HG03159 (cell line): ENCODE measurements at regions not wholly inside any gene's neighbourhood (a gene's known extent, or its start where the extent isn't known, plus 50 kb on each side); places are given as distances from the start of the nearest gene placed in this dataset.
"Not testable (repeated sequence)": the region's sequence is repeated elsewhere in the genome, so short reads cannot be mapped to it uniquely, and the experiment has no call there.

Source experiments
- ATAC-seq: cut with Tn5 transposase; IDR thresholded peaks from one replicate; pipeline ENCODE4 v1.9.1; 2021; ENCODE audit warnings: mild to moderate bottlenecking, moderate library complexity; ENCODE audit not compliant: unreplicated experiment

DNA sequence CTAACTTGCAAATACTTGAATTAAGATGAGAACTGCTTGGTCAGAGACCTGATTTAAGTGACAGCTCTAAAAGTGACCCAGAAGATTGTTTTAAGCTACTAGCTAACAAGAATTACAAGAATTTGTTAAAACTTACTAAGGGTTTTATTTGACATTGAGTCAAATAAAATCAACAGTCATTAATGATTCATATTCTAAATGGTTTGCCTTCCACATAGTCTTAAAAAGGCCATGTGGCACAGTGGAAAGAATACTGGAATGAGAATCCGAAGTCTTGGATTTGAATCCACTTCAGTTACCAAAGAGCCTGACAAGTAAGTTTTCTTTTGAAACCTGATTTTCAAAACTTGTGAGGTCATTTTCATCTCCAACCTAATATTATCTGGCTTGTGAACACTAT is 489.3 kb downstream of the ADCYAP1 start:
- no peak for ATAC-seq

DNA sequence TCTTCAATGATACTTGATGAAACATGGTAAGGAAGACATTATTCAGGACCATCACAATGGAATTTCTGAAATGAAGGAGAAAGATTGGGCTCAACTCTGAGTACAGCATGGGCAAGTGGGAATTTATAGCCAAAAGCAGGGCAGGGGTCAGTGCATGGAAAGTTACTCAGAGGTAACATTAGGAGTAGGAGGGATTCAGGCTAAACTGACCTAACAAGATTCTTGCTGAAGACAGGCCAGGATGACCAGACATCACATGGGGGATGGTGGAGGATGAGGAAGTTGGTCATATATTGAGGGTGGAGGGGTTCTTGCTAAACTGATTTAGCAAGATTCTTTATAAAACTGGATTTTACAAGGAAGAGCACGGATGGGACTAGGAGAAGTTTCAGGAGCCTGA is 489.8 kb downstream of the ADCYAP1 start:
- ATAC-seq: no peak

DNA sequence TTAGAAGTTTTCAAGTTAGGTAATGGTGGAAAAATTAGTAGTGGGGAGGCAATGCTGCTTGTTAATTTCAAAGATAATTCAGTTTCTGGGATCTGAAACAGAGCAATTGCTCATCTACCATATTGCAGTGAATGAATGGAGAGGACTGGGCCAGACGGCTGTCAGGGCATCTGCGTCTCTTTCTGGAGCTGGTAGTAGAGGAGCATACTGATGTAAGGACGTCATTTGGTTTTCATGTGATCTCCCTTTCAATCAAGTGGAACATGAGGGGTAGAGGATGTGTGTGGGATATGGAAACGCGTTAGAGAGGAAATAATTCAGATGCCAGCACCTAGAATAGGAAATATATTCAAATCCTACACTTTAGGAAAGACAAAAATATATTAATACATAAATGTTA is 490.3 kb downstream of the ADCYAP1 start:
- ATAC-seq: no peak

DNA sequence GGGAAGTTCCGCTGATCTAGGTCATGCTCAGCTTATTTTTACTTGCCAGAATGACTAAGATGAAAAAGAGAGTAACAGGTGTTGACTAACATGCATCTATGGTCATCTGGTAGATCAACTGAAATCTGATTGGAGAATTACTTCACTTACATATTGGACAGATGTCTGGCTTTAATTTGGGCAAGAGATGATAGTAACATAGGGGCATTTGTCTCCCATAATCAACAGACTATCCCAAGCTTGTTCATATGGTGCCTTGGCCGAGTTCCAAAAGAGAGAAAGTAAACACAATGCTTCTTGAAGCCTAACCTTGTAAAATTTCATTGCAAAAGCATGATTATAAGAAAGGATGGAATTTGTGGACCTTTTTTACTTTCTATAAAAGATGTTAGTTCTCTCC is 503.7 kb downstream of the ADCYAP1 start:
- ATAC-seq: no peak

DNA sequence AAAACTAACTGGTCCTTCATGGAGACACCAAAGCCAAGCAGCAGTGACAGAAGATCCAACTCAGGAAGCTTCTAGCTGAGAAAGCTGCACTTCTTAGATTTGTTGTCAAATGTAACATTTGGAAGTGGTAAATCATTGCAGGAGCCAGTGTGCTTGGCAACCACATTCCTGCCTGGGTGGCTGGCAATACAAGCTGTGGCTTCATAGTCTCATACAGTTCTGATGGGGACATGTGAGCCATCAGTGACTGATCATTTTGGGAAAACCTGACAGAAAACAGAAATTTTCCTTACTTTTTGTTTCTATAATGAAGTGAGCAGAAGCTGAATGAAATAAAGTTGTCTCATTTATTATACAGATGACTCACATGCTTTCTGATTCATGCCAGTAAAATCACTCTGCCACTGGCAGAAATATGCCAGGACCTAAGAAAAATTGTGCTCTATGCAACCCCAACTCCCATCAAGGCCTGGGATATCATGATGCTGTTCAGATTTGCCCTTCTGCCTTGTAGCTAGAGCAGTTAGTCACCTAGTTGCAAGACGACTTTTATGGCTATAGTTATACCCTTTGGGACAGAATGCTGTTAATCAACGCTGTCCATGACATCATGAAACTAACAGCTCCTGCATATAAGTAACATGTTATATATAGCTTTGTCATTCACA is 508.1 kb downstream of the ADCYAP1 start:
- ATAC-seq: no peak

DNA sequence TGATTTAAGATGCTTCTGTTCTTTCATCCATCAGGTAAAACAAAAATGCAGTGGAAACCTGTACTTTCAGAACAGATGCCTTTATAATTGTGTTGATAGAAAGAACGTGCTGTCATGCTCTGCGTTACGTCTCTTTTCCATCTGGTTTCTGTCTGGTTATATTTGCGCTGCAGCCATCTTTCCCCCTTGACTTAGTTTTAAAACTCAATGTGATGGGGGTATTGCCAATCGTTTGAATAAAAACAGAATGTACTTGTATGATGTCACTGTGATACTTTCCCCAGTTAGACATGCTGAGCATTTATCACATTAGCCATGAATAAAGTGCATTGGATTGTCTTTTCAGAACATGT is 508.6 kb downstream of the ADCYAP1 start:
- ATAC-seq: no peak

DNA sequence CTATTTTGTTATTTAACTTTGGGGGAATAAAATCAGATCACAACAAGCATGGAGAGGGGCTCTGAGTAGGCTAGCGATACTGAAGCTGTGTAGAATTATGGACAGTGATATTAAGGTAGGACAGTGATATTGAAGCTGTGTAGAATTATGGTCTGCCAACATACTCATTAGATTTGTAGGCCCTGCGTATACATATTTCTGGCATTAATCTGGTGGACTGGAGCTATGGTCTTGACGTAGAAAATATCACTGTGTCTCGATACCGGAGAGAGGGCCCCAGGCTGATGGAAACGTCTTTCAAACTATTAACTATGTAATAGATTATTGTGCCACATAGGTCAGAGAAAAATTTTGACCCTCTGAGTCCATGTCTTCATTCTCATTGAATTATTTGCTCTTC is 511.4 kb downstream of the ADCYAP1 start:
- no peak for ATAC-seq

DNA sequence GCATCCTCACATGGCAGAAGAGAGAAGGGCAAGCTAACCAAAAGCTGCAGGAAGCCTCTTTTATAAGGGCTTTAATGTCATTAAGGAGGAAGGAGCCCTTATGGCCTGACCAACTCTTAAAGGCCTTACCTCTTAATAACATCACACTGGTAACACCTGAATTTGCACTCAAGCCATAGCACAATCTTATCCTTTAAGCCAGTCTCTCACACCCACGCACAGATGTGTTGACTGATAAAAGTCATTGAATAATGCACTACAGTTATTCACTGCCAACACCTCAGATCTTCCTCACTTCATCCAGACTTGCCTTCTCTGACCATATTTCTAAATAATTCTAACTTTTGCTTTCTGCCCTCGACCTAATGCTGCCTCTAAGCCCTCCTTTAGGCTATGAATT is 516.8 kb downstream of the ADCYAP1 start:
- ATAC-seq: no peak

DNA sequence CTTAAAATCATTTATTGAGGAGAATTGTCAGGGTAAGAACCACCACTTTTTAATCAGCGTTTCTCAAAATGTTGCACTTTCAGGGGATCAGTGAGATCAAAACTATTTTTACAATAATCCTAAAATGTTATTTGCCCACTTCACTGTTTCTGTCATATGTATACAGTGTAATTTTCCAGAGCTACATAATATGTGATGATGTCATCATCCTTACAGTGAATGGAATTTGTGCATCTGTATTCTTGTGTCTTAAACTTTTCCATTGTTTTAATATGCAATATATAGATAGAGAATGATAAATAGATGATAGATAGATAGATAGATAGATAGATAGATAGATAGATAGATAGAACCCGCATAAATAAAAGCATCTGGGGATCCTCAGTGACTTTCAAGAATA is 518.0 kb downstream of the ADCYAP1 start:
- ATAC-seq: no peak

DNA sequence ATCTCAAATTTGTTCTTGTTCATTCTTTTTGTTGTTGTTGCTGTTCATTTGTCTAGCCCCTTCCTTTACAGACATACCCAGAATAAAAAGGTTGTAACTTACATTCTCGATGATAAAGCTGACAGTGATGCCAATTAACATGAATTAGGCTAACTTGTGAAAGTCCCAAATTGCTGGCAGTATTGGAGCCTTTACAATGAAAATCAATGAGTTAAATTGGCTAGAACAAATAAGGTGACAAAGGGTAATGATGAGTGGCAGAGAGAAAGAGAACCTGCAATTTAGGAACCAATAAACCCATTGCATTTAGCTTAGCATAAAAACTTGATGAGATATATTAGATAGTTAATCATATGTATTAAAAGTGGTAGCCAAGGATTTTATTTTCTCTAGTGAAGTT is 521.0 kb downstream of the ADCYAP1 start:
- no peak for ATAC-seq

DNA sequence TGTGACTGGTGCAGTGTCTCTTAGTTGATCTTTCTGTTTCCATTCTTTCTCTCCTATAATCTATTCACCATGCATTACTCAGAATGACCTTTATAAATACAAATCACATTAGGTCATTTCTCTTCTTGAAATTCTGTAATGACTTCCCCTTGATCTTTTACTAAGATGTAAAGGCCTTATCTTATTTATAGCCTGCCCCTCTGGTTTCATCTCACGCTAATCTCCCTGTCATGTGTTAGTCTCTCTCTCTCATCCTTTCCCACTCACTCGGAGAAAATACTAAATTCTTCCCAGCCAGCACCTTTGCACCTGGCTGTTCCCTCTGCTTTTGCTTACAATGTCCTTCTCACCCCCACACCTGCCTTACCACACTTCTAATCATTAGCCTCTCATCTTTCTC is 530.8 kb downstream of the ADCYAP1 start:
- ATAC-seq: no peak

DNA sequence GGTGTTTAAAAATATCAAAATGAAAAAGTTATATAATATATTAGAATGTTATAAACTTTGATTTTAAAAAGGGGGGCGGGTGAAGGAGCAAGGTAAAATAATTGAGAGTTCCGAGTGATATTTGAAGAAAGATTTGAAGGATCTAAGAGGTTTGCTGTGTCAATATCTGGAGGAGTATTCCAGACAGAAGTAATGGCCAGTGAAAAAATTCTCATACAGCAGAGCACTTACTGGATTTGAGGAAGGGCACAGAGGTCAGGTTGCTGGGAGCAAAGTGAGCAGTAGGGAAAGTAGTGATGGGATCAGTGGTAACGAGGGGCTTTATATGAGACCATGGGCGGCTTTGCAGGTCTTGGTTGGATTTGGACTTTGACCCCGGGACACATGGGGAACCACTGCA is 531.5 kb downstream of the ADCYAP1 start:
- ATAC-seq: no peak

DNA sequence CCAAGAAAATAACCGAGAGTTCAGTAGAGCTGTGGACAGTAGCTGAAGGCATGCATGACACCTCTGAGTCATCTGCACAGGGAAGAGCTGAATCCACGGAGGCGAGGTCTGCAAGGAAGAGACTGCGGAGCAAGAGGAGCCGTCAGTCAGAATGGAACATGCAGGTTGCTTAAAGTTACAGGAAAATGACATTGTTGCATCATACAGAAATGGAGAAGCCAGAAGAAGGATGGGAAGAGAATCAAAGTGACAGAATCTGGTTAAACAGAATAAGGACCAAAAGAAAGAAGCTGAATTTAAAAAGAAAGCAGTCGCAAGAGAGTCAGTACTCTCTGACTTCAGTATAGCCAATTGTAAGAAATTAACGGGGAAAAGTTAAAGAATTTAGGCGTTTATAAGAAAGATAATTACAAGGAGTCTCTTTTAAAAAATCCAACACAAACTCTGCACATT is 533.8 kb downstream of the ADCYAP1 start:
- no peak for ATAC-seq

DNA sequence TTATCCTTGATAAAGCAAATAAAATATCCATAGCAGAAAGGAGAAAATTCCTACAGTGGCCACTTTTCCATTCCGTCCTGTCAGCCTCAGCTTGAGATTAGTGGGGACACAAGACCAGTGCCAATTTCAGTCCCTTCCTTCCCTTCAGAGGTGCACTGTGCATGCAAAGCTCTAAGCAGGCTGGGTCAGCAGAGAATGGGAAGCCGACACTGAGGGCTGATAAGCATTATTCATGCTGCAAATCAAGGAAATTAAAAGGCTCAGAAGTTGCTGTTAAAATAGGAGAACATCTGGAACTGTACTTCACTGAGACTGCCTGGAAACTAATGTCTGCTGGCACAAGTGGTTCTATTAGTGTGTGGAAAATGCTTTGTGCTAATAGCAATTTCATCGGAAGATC is 534.3 kb downstream of the ADCYAP1 start:
- ATAC-seq: no peak

DNA sequence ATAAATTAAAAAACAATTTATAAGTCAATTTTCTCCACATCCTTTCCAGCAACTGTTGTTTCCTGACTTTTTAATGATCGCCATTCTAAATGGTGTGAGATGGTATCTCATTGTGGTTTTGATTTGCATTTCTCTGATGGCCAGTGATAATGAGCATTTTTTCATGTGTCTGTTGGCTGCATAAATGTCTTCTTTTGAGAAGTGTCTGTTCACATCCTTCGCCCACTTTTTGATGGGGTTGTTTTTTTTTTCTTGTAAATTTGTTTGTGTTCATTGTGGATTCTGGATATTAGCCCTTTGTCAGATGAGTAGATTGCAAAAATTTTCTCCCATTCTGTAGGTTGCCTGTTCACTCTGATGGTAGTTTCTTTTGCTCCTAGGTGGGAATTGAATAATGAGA is 539.4 kb downstream of the ADCYAP1 start:
- ATAC-seq: not testable (repeated sequence)

DNA sequence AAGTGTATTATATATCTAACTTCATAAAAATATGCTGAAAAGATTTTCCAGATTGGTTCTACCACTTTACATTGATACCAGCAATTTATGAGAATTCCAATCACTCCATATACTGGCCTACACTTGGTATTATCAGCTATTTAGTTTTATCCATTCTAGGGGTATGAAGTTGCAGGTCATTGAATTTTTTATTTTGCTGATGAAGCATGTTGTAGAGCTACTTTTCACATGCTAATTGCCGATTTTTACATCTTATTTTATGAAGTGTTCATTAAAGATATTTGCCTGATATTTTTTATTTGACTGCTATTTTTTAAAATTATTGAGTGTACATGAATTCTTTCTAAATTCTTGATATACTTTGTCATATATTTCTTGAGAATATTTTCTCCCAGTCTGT is 542.1 kb downstream of the ADCYAP1 start:
- ATAC-seq: no peak

DNA sequence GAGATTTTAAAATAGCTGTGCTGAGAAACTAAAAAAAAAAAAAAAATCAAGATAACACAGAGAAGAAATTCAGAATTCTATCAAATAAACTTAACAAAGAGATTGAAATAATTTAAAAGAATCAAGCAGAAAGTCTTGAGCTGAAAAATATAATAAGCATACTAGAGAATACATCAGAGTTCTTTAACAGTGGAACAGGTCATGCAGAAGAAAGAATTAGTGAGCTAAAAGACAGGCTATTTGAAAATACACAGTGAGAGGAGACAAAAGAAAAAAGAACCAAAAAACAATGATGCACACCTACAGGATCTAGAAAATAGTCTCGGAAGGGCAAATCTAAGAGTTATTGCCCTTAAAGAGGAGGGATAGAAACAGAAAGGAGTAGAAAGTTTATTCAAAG is 548.1 kb downstream of the ADCYAP1 start:
- ATAC-seq: no peak

DNA sequence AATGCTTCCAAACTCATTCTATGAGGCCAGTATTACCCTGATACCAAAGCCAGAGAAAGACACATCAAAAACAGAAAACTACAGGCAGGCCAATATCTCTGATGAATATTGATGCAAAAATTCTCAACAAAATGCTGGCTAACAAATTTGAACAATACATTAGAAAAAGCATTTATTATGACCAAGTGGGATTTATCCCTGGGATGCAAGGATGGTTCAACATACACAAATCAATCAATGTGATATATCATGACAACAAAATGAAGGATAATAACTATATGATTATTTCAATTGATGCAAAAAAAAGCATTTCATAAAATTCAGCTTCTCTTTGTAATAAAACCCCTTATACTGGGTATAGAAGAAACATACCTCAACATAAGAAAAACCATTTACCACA is 550.9 kb downstream of the ADCYAP1 start:
- no peak for ATAC-seq

DNA sequence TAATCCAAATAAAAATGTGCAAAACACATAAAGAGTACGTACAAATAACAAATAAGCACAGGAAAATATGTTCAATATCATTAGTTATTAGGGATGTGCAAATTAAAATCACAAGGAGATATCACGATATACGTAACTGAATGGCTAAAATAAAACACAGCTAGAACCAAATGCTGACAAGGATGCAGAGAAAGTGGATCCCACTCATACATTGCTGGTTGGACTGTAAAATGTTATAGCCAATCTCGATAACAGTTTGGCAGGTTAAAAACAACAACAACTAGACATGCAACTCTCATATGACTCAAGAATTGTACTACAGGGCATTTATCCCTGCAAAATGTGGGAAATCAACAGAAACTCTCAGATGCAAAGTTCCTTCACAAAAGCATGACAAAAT is 553.9 kb downstream of the ADCYAP1 start:
- no peak for ATAC-seq

DNA sequence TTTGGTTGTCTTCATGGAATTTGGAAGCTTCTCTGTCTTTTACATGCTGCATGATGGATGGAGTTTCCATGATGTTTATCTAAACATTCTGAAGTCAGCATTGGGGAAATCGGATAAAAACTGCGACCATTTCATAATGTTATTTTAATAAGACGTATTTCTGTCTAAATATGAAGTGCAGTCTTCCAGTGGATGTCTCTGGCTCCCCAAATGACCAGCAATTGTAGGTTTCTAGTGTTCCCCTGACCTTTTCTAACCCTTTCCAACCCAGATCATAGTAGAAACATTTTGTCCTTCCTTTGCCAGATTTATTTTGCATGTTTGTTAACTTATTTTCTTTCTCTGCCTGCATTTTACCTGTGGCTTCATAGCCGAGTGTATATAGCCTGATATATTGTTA is 559.3 kb downstream of the ADCYAP1 start:
- ATAC-seq: no peak

DNA sequence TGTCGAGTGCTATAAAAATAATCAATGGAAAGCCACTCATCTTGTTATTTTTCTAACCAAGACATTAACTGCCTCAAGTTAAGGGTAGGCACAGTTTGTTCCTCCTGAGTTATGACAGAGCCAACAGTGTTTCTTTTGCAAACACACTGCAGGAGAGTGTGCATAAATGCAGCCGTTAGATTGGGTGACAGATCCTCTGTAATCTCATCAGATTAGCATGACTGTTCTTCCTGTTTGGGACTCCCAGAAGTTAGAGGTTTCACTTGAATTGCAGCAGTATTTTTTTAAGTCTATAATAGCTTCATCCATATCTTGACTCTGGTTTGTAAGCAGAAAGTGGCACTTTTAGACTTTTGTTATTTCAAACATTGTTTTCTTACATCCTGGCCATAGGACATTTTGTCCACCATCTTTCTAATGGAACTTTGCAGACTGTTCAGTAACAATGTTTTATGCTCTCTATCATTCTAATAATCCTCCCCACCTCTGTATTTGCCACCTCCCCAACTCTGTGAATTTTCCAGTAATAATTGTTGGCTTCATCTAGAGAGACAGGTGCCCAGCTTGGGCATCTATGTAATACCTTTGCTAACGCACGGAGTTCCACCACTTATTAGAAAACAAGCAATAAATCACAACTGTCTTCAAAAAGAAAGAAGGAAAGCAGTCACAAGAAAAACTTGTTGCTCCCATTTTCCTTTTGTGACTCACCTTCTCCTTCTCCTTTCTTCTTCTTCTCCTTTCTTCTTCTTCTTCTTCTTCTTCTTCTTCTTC is 560.0 kb downstream of the ADCYAP1 start:
- ATAC-seq: no peak

DNA sequence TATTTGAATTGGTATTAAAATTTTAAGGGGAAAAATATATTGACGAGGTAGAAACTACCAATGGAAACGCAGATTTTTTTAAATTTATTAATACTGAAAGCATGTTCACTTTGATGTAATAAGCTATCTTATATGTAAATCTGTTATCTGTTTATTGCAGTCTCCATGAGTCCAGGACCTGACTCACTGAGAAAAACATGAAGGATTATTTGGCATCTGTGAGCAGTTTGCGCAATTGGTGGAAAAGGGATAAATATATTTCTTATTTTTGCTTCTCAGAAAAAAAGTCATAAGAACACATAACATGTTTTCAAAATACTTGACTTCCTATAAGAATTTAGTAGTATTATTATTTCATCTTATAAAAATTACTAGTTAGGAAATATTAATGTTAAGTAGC is 561.4 kb downstream of the ADCYAP1 start:
- ATAC-seq: no peak

DNA sequence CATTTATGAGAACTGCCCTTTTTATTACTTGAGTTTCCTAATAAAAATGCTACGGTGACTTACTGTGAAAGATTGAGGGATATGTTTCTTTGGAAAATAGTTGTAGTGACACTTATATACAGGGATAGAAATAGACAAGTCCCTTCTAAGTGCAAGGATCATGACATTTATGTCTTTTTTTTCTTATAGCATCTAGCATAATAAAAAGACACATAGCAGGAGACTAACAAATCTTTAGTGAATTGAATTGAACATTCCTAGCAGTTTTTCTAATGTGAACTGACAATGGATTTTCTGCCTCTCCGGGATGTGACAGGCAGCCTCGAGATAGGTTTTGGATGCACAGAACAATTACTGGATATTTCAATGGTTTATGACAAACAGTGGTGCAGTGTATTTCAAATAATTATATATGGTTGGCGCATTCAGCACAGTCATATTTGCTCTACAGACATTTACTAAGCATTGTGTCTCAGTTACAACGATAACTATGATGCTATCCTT is 562.8 kb downstream of the ADCYAP1 start:
- no peak for ATAC-seq
